Testis (tissue), 2 donors: ENCODE measurements at regions not wholly inside any gene's neighbourhood (a gene's known extent, or its start where the extent isn't known, plus 50 kb on each side); places are given as distances from the start of the nearest gene placed in this dataset.

Experiments
- CTCF ChIP-seq, 3 experiments: fragments of 450-650 bp in 2 of 3; fragments of 200-600 bp in 1 of 3; sonication (generic) in 1 of 3; IDR thresholded peaks; one replicate each; pipeline ENCODE4 v1.5.1; 2016 to 2019; ENCODE audit warnings: antibody characterized with exemption in 3 of 3, mild to moderate bottlenecking in 2 of 3, moderate library complexity in 1 of 3
- POLR2A ChIP-seq: fragments of 450-650 bp; IDR thresholded peaks from one replicate; pipeline ENCODE4 v1.6.1; 2017; ENCODE audit warnings: antibody characterized with exemption, mild to moderate bottlenecking, moderate library complexity

DNA sequence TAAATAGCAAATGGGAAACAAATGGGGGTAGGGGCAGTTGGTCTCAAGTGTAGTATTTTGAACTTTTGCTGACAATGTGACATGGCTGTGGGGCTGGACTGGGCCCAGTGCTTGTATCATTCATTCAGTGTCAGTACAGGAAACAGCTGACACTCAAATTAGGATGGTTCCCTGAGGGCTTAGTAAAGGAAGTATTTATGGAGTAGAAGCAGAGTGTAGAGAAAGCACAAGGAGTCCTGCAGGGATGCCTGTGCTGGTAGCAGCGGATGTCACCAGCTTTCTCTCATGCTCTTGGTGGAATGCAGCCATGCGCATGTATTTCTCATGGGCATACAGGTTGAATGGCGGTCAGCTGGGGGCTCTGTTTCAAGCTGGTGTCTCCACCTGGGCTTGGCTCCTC lies 72.9 kb upstream of the SLC44A1 start:
- TF ChIP-seq CTCF (IDR thresholded peaks at IDR 0.05) (no peak), POLR2A (no peak)
